GM18520 (cell line): ENCODE measurements at regions not wholly inside any gene's neighbourhood (a gene's known extent, or its start where the extent isn't known, plus 50 kb on each side); places are given as distances from the start of the nearest gene placed in this dataset.

Experiments used
- ATAC-seq: cut with Tn5 transposase; IDR thresholded peaks from one replicate; pipeline ENCODE4 v1.9.1; 2021; ENCODE audit not compliant: unreplicated experiment

DNA sequence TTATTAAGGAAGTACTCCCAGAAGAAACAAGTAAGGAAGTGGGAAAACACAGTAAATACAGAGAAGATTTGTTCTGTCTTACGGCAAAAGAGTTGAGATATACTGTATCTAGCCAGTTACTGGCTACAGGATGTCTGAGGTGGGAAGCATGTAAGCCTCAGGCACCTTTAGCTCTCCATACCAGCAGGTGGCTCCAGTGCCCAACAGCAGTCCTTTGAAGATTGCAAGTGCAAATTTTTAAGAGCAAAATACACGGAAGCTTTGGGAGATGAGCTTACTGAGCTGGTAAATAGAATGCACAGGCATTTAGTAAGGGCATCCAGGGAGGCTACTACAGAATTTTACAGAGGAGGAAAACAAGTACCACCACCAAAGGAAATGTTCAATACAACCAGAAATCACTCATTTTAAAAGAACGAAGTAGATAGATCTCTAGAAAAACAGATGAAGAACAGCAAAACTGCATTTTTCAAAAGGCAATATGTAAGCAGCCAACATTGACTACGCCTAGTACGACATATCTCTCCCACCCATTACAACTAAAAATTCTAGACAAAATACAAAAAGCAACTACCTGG lies 57.9 kb upstream of the VSTM2B start:
- no peak for ATAC-seq

DNA sequence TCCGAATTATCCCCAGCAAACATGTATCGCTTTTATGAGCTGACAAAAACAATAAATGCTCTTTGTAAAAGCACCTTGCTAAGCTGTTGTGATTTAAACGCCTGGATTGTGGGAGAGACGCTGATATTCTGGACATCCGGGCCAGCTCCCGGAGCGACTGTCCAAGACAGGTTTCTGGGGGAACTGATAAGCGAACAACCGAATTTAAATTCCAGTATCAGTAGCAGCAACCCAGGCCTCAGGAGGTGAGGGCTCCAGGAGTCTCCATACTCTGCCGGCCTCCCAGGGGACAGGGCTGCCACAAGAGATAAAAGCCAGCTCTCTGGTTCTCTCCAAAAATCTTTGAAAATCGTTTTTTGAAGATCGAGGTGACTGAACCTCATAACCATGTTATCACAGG lies 50.3 kb upstream of the VSTM2B start:
- no peak for ATAC-seq
